ENCODE measurements at regions not wholly inside any gene's neighbourhood (a gene's known extent, or its start where the extent isn't known, plus 50 kb on each side); places are given as distances from the start of the nearest gene placed in this dataset.

DNA sequence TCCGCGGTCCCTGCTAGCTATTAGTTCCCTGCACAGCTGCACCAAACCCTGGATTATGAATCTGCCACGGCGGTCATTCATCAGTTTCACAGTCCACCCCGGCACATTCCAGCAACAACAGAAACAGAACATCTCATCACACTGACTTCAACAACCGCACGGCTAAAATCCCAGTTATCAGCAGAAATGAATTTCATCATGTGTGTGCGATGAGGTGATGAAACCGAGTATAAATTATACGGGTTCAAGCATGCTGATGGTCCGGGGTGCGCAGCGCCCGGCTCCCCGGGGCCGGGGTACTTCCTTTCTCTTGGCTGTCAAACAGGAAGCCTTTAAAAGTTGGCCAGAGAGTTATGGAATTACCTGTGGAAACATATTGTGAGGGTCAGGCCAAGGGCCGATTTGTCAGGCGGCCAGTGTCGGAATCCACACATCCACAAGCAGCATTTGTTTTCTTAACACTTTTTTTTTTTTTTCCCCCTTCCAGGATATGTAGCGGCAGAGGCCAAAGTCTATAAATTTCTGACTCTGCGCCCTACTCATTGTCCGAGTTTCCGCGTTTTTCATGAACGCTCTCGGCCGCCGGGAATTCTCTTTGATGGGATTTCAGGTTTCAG is 420.9 kb upstream of the MGMT start:
- TF ChIP-seq, protein P1, sequence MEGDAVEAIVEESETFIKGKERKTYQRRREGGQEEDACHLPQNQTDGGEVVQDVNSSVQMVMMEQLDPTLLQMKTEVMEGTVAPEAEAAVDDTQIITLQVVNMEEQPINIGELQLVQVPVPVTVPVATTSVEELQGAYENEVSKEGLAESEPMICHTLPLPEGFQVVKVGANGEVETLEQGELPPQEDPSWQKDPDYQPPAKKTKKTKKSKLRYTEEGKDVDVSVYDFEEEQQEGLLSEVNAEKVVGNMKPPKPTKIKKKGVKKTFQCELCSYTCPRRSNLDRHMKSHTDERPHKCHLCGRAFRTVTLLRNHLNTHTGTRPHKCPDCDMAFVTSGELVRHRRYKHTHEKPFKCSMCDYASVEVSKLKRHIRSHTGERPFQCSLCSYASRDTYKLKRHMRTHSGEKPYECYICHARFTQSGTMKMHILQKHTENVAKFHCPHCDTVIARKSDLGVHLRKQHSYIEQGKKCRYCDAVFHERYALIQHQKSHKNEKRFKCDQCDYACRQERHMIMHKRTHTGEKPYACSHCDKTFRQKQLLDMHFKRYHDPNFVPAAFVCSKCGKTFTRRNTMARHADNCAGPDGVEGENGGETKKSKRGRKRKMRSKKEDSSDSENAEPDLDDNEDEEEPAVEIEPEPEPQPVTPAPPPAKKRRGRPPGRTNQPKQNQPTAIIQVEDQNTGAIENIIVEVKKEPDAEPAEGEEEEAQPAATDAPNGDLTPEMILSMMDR (conservative IDR thresholded peaks at IDR 0.05 in 1 of 2, IDR thresholded peaks at IDR 0.05 in 1 of 2; ENCODE audit: extremely low read depth in 1 of 2, insufficient read depth in 1 of 2, low read depth in 1 of 2, low read length in 2 of 2), result no peak
- no peak for TF ChIP-seq EZH2 (IDR thresholded peaks at IDR 0.05; ENCODE audit: borderline replicate concordance, low read length)

All from mammary epithelial cell (primary cell).